AG04449 (cell line): ENCODE measurements at regions not wholly inside any gene's neighbourhood (a gene's known extent, or its start where the extent isn't known, plus 50 kb on each side); places are given as distances from the start of the nearest gene placed in this dataset.

Source experiments
- CTCF ChIA-PET: fragments of 350-600 bp; formaldehyde crosslinking; extraction: SDS; loops from one replicate; lab custom pipeline; 2021; ENCODE audit warnings: antibody characterized with exemption; lab: Yijun Ruan, JAX
- POLR2A ChIA-PET: fragments of 400-600, 350-600 bp; formaldehyde crosslinking; extraction: SDS; loops from one replicate; lab custom pipeline; 2020; ENCODE audit warnings: antibody characterized with exemption, inconsistent platforms; lab: Yijun Ruan, JAX
- DNase-seq: peaks from one replicate; pipeline ENCODE4 v3.0.0-alpha.2; 2010; ENCODE audit warnings: low read depth, low spot score
- H3K4me3 ChIP-seq: 2 replicates; pipeline ENCODE4 v1.5.1; 2011; ENCODE audit warnings: low read depth, mild to moderate bottlenecking, control low read depth, low read length
- TF ChIP-seq, protein P1 (sequence below): IDR thresholded peaks from one replicate; pipeline ENCODE4 v1.5.1; 2011; ENCODE audit warnings: mild to moderate bottlenecking, moderate library complexity, low read length, control low read depth, inconsistent platforms; ENCODE audit not compliant: insufficient read depth; ENCODE audit errors: missing control alignments

GRCh38 chr16:72285728-72286127 is 113.8 kb upstream of the PMFBP1 start:
- ChIA-PET POLR2A (no interaction called here), CTCF (no interaction called here)
- TF ChIP-seq, protein P1, sequence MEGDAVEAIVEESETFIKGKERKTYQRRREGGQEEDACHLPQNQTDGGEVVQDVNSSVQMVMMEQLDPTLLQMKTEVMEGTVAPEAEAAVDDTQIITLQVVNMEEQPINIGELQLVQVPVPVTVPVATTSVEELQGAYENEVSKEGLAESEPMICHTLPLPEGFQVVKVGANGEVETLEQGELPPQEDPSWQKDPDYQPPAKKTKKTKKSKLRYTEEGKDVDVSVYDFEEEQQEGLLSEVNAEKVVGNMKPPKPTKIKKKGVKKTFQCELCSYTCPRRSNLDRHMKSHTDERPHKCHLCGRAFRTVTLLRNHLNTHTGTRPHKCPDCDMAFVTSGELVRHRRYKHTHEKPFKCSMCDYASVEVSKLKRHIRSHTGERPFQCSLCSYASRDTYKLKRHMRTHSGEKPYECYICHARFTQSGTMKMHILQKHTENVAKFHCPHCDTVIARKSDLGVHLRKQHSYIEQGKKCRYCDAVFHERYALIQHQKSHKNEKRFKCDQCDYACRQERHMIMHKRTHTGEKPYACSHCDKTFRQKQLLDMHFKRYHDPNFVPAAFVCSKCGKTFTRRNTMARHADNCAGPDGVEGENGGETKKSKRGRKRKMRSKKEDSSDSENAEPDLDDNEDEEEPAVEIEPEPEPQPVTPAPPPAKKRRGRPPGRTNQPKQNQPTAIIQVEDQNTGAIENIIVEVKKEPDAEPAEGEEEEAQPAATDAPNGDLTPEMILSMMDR: no peak
- no peak for DNase-seq
- no peak overlapping the region for H3K4me3 ChIP-seq

GRCh38 chr16:72285324-72285723 is 113.4 kb upstream of the PMFBP1 start:
- POLR2A ChIA-PET: no interaction called here
- no peak for DNase-seq
- no peak overlapping the region for H3K4me3 ChIP-seq
- TF ChIP-seq, protein P1: no peak
- CTCF ChIA-PET: no interaction called here

GRCh38 chr16:72284042-72284789 is 112.3 kb upstream of the PMFBP1 start:
- POLR2A ChIA-PET: no interaction called here
- no peak for DNase-seq
- TF ChIP-seq, protein P1: no peak
- CTCF ChIA-PET: interaction anchor here (1.2 kb wide), 1 partner anchor 11 kb away, joined by 3 read pairs; no protein-coding TSS in a partner anchor
- no peak overlapping the region for H3K4me3 ChIP-seq

DNA sequence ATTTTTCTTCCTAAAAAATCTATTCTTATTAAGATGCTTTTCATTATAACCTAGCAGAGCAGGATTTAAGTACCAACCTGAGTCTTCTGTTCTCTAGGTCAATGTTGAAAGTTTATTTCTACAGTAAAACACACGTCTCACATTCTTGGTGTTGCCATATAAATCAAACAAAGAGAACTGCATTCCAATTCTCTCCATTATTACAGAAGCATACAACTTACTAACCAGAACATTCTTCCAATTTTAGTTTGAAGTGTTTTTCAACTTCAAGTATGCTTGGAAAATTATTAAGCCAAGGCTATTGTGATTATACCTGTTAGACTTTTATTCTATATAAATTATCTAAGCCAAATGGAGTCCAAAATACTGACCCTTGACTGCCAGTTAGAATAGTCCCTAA is 110.4 kb upstream of the PMFBP1 start:
- TF ChIP-seq, protein P1: no peak
- CTCF ChIA-PET: interaction anchor here (1.2 to 1.6 kb wide), 3 partner anchors 10 to 118 kb away, joined by 3 to 4 read pairs (median 3); no protein-coding TSS in a partner anchor
- no peak for DNase-seq
- POLR2A ChIA-PET: no interaction called here
- no peak overlapping the region for H3K4me3 ChIP-seq

DNA sequence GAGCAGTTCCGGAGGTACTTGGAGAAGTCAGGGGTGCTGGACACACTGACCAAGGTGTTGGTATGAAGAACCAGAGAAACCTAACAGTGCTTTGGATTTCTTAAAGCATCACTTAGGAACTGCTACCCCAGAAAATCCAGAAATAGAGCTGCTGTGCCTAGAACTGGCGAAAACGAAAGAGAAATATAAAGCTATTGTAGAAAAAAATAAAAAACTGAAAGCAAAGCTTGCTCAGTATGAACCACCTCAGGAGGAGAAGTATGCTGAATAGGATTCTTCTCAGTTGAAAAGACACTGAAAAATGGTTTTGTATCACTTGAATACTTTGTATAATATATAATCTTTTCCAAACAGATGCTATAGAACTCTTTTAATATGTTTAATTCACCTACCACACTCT is 106.3 kb upstream of the PMFBP1 start:
- ChIA-PET POLR2A (no interaction called here), CTCF (interaction anchor here (0.8 to 1.4 kb wide), 2 partner anchors 19 to 223 kb away, joined by 3 to 6 read pairs; no protein-coding TSS in a partner anchor)
- TF ChIP-seq, protein P1: no peak
- H3K4me3 ChIP-seq: no peak overlapping the region
- DNase-seq: no peak

DNA sequence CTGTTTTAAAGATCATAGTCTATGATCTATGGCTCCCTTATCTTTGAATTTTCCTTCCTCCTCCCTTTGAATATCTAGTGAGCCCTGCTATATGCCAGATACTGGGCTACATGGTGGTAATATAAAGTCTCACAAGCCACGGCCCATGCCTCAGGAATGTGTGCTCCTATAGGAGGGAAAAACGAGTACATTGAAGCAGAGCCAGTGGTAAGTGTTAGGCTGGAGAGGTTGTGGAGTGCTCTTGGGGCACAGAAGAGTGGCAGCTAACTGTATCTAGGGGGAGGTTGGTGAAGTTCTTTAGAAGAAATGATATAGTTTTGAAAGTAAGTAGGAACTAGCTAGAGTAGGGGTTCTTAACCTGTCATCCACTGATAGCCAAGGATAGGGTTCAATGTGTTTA is 105.8 kb upstream of the PMFBP1 start:
- TF ChIP-seq, protein P1: no peak
- DNase-seq: no peak
- ChIA-PET CTCF (interaction anchor here (0.8 to 1.4 kb wide), 2 partner anchors 19 to 223 kb away, joined by 3 to 6 read pairs; no protein-coding TSS in a partner anchor), POLR2A (no interaction called here)
- H3K4me3 ChIP-seq: no peak overlapping the region
